Choroid plexus epithelial cell (primary cell): ENCODE measurements at regions not wholly inside any gene's neighbourhood (a gene's known extent, or its start where the extent isn't known, plus 50 kb on each side); places are given as distances from the start of the nearest gene placed in this dataset.

Experiments
- DNase-seq: peaks from one replicate; pipeline ENCODE4 v3.0.0-alpha.2; 2010; ENCODE audit warnings: low read depth
- H3K4me3 ChIP-seq: 2 replicates; pipeline ENCODE4 v1.5.1; 2011; ENCODE audit warnings: low read depth, mild to moderate bottlenecking, control low read depth, low read length, moderate library complexity
- CTCF ChIP-seq: conservative IDR thresholded peaks from 2 replicates; pipeline ENCODE4 v1.5.1; 2011; ENCODE audit warnings: low read depth, mild to moderate bottlenecking, control low read depth, inconsistent platforms, low read length, moderate library complexity

GRCh38 chr5:147998704-147999103 is 65.1 kb upstream of the SPINK5 start:
- no peak overlapping the region for H3K4me3 ChIP-seq
- no peak for DNase-seq
- TF ChIP-seq CTCF = no peak

DNA sequence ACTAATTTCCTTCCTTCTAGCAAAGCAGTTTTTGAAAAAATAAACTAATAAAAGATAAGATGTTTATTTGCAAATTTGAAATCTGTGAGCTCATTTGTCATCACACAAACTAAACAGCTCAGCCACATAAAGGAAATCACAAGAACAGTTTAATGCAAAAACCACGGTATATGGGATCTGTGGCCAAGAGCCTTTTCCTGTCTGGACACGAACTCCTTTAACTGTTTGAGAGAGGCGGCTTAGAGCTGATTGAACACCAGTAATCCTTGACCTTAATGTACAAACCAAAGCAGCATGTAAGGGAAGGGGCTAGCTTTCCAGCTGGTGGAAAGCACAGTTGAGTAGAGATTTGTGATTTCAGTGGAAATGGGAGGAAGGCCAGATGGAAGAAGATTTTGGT is 66.3 kb upstream of the SPINK5 start:
- TF ChIP-seq CTCF = no peak
- H3K4me3 ChIP-seq = no peak overlapping the region
- no peak for DNase-seq

- DNase-seq = no peak
- no peak overlapping the region for H3K4me3 ChIP-seq
- TF ChIP-seq CTCF = no peak
Measured at GRCh38 chr5:147996379-147996778, 67.4 kb upstream of the SPINK5 start.

- no peak for DNase-seq
- H3K4me3 ChIP-seq = no peak overlapping the region
- TF ChIP-seq CTCF = no peak
Measured at GRCh38 chr5:147995846-147996245, 67.9 kb upstream of the SPINK5 start.

DNA sequence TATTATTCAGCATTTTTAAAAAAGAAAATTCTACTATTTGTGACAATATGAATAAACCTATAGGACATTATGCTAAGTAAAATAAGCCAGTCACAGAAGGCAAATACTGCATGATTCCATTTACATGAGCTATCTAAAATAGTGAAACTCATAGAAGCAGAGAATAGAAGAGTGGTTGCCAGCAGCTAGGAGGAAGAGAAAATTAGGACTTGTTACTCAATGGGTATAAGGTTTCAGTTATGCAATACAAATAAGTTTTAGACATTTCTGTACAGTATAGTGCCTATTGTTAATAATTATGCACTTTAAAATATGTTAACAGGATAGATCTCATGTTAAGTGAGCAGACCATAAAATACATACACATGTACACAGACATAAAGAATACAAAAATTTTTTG is 73.8 kb upstream of the SPINK5 start:
- TF ChIP-seq CTCF = no peak
- no peak for DNase-seq
- no peak overlapping the region for H3K4me3 ChIP-seq

DNA sequence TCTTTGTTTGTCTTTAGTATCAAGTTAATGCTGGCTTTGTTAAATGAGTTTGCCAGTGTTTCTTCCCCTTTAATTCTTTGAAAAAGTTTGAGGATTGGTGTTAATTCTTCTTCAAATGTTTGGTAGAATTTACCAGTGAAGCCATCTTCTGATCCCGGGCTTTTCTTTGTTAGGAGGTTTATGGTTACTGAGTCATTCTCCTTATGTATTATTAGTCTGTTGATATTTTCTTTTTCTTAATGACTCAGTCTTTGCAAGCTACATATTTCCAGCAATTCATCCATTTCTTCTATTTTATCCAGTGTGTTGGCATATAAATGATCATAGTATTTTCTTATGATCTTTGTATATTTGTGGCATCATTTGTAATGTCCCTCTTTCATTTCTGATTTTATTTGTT is 74.5 kb upstream of the SPINK5 start:
- no peak for DNase-seq
- H3K4me3 ChIP-seq = no peak overlapping the region
- TF ChIP-seq CTCF = no peak

DNA sequence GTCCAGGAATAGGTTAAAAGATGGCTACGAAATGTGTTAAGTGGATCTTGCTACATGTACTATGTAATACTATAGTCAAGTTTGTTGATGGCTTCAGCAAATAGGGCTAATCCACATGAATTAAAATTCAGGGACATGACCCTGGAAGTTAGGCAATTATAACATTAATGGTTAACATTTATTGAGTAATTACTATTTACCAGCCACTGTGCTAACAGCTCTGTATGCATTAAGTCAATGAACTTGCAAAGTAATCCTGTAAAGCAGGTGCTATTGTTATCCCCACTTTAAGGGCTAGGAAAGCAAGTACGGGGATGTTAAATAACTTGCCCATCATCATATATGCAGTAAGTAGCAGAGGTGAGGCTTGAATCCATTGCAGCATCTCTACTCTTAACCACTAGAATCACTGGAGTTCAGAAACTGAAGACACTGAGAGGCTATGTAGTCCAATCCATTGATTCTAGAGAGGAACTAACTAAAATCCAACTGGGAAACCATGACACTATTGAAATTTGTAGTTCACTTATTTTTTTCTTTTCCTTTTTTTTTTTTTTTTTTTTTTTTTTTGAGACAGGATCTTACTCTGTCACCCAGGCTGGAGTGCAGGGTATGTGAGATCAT is 77.5 kb upstream of the SPINK5 start:
- DNase-seq = no peak
- no peak for TF ChIP-seq CTCF
- no peak overlapping the region for H3K4me3 ChIP-seq
